GM23338 (cell line): ENCODE measurements at regions not wholly inside any gene's neighbourhood (a gene's known extent, or its start where the extent isn't known, plus 50 kb on each side); places are given as distances from the start of the nearest gene placed in this dataset.
"Not testable (repeated sequence)": the region's sequence is repeated elsewhere in the genome, so short reads cannot be mapped to it uniquely, and the experiment has no call there.

Experiments used
- CTCF ChIP-seq, 2 experiments: fragments of 200-600 bp in 1 of 2; sonication (generic) in 1 of 2; conservative IDR thresholded peaks; 2 replicates each; pipeline versions ENCODE4 v1.5.1 to v1.6.1; 2016 to 2017; ENCODE audit warnings: antibody characterized with exemption in 2 of 2, low read depth in 2 of 2, mild to moderate bottlenecking in 2 of 2, moderate library complexity in 1 of 2
- EZH2 ChIP-seq: fragments of 200-600 bp; sonication (generic); IDR thresholded peaks from one replicate; pipeline ENCODE4 v1.8.0; 2017; ENCODE audit warnings: antibody characterized with exemption, mild to moderate bottlenecking, low read depth; ENCODE audit not compliant: unreplicated experiment
- JUNB ChIP-seq: IDR thresholded peaks from one replicate; pipeline ENCODE4 v1.6.1; 2016; ENCODE audit warnings: antibody characterized with exemption; ENCODE audit not compliant: unreplicated experiment
- POLR2AphosphoS5 ChIP-seq: IDR thresholded peaks from 2 replicates; pipeline ENCODE4 v1.6.1; 2016; ENCODE audit warnings: antibody characterized with exemption, low read depth
- REST ChIP-seq: IDR thresholded peaks from one replicate; pipeline ENCODE4 v1.6.1; 2018; ENCODE audit warnings: antibody characterized with exemption; ENCODE audit not compliant: unreplicated experiment

GRCh38 chr2:236489083-236489482 is 80.5 kb upstream of the ACKR3 start:
- TF ChIP-seq CTCF (conservative IDR thresholded peaks at IDR 0.05; ENCODE audit: low read depth in 2 of 2); POLR2AphosphoS5; EZH2; REST; JUNB: not testable (repeated sequence)
